ENCODE measurements at regions not wholly inside any gene's neighbourhood (a gene's known extent, or its start where the extent isn't known, plus 50 kb on each side); places are given as distances from the start of the nearest gene placed in this dataset.

- no peak for DNase-seq (ENCODE audit: low spot score)
These were observed 534.2 kb downstream of the LRFN5 start for GRCh38 chr14:42140831-42141279.

GRCh38 chr14:42140001-42140400 is 533.3 kb downstream of the LRFN5 start:
- no peak for DNase-seq (ENCODE audit: low spot score)
- in situ Hi-C loops (cut with HindIII; ENCODE audit: low sequenced_read_pairs): no loop called here

More at GRCh38 chr14:42140831-42141279, 534.2 kb downstream of the LRFN5 start:
- in situ Hi-C loops (cut with HindIII; ENCODE audit: low sequenced_read_pairs): no loop called here

DNA sequence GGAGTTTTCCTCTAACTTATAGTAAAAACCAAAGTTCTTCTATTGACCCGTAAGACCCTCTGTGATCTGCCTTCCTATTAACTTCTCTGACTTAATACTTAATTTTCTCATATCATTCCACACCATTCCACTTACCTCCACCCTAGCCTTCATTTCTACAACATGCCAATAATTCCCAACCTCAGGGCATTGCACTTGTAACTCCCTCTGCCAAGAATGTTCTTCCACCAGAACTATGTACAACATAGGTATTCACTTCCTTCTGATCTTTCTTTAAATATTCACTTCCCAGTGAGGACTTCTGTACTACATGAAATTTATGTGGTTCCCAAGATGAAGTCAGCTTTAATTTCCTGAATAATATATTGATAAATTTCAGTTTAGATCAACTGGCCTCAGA is 531.7 kb downstream of the LRFN5 start:
- in situ Hi-C loops (cut with HindIII; ENCODE audit: low sequenced_read_pairs): no loop called here
- no peak for DNase-seq (ENCODE audit: low spot score)

GRCh38 chr14:42130815-42131214 is 524.1 kb downstream of the LRFN5 start:
- in situ Hi-C loops (cut with HindIII; ENCODE audit: low sequenced_read_pairs): no loop called here
- DNase-seq (ENCODE audit: low spot score): no peak

DNA sequence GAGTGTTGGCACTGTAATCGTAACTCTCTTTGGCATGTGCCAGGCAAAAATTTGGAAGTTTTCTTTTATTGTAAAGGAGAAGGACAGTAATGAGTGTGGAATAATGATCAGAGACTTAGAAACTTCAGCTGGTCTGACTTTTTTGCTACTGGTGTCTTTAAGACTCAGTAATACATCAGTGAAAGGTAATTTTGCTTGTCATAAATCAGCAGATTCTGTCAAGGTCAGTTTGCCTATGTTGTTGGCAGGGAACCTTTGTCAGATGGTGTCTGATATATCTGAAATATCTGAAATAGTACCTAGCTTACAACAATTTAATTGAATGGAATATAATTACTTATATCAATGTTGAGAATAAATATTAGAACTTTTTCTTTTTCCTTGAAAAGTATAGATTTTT is 516.9 kb downstream of the LRFN5 start:
- in situ Hi-C loops (cut with HindIII; ENCODE audit: low sequenced_read_pairs): no loop called here
- no peak for DNase-seq (ENCODE audit: low spot score)

- in situ Hi-C loops (cut with HindIII; ENCODE audit: low sequenced_read_pairs): no loop called here
These were observed 506.8 kb downstream of the LRFN5 start for GRCh38 chr14:42113358-42114069.

DNA sequence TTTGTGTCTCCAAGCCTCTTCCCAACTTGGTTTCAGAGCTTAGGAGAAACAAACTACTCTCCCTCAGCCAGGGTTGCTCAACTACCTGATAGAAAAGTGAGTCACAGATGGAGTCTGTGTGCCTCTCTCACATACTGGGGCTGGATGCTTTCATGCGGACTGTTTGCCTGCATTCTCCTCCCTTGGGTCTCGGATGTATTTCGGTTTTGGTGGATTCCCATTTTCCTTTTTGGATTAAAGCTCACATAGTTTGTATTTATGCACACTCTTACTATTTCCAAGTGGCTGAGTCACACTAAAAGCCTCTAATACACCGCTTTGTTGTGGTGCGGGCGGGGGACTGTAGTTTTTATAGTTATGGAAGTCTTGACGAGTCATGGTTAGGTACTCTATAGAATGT is 505.4 kb downstream of the LRFN5 start:
- DNase-seq (ENCODE audit: low spot score): no peak
- in situ Hi-C loops (cut with HindIII; ENCODE audit: low sequenced_read_pairs): no loop called here

More at GRCh38 chr14:42113358-42114069, 506.8 kb downstream of the LRFN5 start:
- no peak for DNase-seq (ENCODE audit: low spot score)

DNA sequence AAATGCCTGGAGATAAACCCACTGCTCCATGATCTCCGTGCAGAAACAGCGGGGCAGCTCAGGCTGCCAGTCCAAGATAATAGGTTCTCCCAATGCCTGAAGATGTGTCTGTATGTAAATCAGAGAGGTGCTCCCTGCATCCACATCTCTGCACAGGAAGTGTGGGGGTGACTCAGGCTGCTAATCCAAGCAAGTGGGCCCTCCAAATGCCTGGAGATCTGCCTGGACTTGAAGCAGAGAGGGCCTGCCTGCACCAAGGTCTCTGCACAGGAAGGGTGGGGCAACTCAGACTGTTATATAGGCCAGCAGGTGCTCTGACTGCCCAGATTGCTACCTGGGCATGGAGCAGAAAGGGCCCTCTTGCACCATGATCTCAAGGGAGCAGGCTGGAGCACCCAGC is 504.7 kb downstream of the LRFN5 start:
- DNase-seq (ENCODE audit: low spot score): no peak
- in situ Hi-C loops (cut with HindIII; ENCODE audit: low sequenced_read_pairs): no loop called here

GRCh38 chr14:42110167-42110566 is 503.5 kb downstream of the LRFN5 start:
- no peak for DNase-seq (ENCODE audit: low spot score)
- in situ Hi-C loops (cut with HindIII; ENCODE audit: low sequenced_read_pairs): no loop called here

GRCh38 chr14:42095155-42095554 is 488.5 kb downstream of the LRFN5 start:
- in situ Hi-C loops (cut with HindIII; ENCODE audit: low sequenced_read_pairs): no loop called here
- no peak for DNase-seq (ENCODE audit: low spot score)

- in situ Hi-C loops (cut with HindIII; ENCODE audit: low sequenced_read_pairs): no loop called here
- no peak for DNase-seq (ENCODE audit: low spot score)
These were observed 483.4 kb downstream of the LRFN5 start for GRCh38 chr14:42090122-42090521.

GRCh38 chr14:42079911-42080310 is 473.2 kb downstream of the LRFN5 start:
- in situ Hi-C loops (cut with HindIII; ENCODE audit: low sequenced_read_pairs): no loop called here

DNA sequence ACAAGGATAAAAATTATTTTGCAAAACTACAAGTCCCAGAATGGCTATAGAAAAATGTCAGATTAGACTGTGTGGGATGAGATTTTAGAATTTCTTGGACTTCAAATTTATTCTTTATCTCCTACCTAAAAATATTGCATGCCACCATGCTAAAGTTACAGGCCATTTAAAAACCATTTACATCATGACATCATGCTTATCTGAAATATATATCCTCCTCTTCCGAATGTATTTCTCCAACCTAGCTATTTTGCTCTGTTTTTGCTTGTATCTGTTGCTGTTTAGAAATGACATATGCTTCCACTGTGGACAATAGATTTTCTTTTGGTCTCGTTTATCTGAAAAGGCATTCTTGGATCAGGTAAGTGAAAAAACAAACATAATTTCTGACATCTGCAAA is 471.7 kb downstream of the LRFN5 start:
- in situ Hi-C loops (cut with HindIII; ENCODE audit: low sequenced_read_pairs): no loop called here

More at GRCh38 chr14:42079911-42080310, 473.2 kb downstream of the LRFN5 start:
- DNase-seq (ENCODE audit: low spot score): no peak

DNA sequence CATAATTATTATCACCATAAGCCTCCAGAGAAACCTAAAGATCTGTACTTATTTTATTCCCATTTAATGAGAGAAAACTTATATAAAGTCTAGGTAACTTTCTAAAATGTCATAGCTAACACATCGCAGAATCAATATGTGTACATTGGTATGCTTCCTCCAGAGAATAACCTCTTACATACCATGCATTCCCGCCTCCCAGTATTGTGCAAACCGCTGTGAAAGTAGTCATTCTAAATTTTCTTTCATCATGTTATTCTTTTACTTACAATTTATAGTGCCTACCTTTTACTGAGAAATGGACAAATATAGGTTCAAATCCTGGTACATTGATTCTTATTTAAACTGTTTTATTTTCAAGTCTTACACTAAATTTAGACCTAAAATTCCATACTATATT is 463.4 kb downstream of the LRFN5 start:
- in situ Hi-C loops (cut with HindIII; ENCODE audit: low sequenced_read_pairs): no loop called here
- no peak for DNase-seq (ENCODE audit: low spot score)

More for the DNA sequence above, 471.7 kb downstream of the LRFN5 start:
- DNase-seq (ENCODE audit: low spot score): no peak

- DNase-seq (ENCODE audit: low spot score): no peak
- in situ Hi-C loops (cut with HindIII; ENCODE audit: low sequenced_read_pairs): no loop called here
These were observed 450.4 kb downstream of the LRFN5 start for GRCh38 chr14:42057111-42057510.

GRCh38 chr14:42047421-42048055 is 440.9 kb downstream of the LRFN5 start:
- no peak for DNase-seq (ENCODE audit: low spot score)
- in situ Hi-C loops (cut with HindIII; ENCODE audit: low sequenced_read_pairs): no loop called here

- DNase-seq (ENCODE audit: low spot score): no peak
- in situ Hi-C loops (cut with HindIII; ENCODE audit: low sequenced_read_pairs): no loop called here
These were observed 438.7 kb downstream of the LRFN5 start for GRCh38 chr14:42045383-42045782.

GRCh38 chr14:42028607-42029006 is 421.9 kb downstream of the LRFN5 start:
- in situ Hi-C loops (cut with HindIII; ENCODE audit: low sequenced_read_pairs): no loop called here
- DNase-seq (ENCODE audit: low spot score): no peak

GRCh38 chr14:42027271-42027670 is 420.6 kb downstream of the LRFN5 start:
- no peak for DNase-seq (ENCODE audit: low spot score)
- in situ Hi-C loops (cut with HindIII; ENCODE audit: low sequenced_read_pairs): no loop called here

- in situ Hi-C loops (cut with HindIII; ENCODE audit: low sequenced_read_pairs): no loop called here
- DNase-seq (ENCODE audit: low spot score): no peak
These were observed 416.8 kb downstream of the LRFN5 start for GRCh38 chr14:42023452-42023851.

- in situ Hi-C loops (cut with HindIII; ENCODE audit: low sequenced_read_pairs): no loop called here
- no peak for DNase-seq (ENCODE audit: low spot score)
These were observed 407.6 kb downstream of the LRFN5 start for GRCh38 chr14:42014301-42014700.

Measured in G401 (cell line).